IMR-90 (cell line): ENCODE measurements at regions not wholly inside any gene's neighbourhood (a gene's known extent, or its start where the extent isn't known, plus 50 kb on each side); places are given as distances from the start of the nearest gene placed in this dataset.

ENCODE experiments used
- BHLHE40 ChIP-seq: fragments of 150-350 bp; IDR thresholded peaks from 2 replicates; pipeline ENCODE4 v1.6.1; 2016; ENCODE audit warnings: mild to moderate bottlenecking, low read depth, low read length
- CEBPB ChIP-seq: IDR thresholded peaks from 2 replicates; pipeline ENCODE4 v1.6.1; 2012; ENCODE audit warnings: low read depth, low read length, improper control_type of control experiment
- CTCF ChIP-seq: conservative IDR thresholded peaks from 2 replicates; pipeline ENCODE4 v1.5.1; 2012; ENCODE audit warnings: mild to moderate bottlenecking, low read depth, low read length, improper control_type of control experiment
- MXI1 ChIP-seq: IDR thresholded peaks from 2 replicates; pipeline ENCODE4 v1.6.1; 2012; ENCODE audit warnings: low read depth, mild to moderate bottlenecking, low read length, moderate library complexity, borderline replicate concordance
- POLR2A ChIP-seq: IDR thresholded peaks from 2 replicates; pipeline ENCODE4 v1.6.1; 2012; ENCODE audit warnings: mild to moderate bottlenecking, low read depth, low read length
- RCOR1 ChIP-seq: IDR thresholded peaks from 2 replicates; pipeline ENCODE4 v1.6.1; 2012; ENCODE audit warnings: mild to moderate bottlenecking, low read length, improper control_type of control experiment; ENCODE audit not compliant: insufficient replicate concordance
- RFX5 ChIP-seq: IDR thresholded peaks from 2 replicates; pipeline ENCODE4 v1.8.0; 2012; ENCODE audit warnings: low read depth, mild to moderate bottlenecking, low read length, moderate library complexity
- USF2 ChIP-seq: fragments of 150-350 bp; IDR thresholded peaks from 2 replicates; pipeline ENCODE4 v1.6.1; 2017; ENCODE audit warnings: mild to moderate bottlenecking, antibody characterized with exemption, low read length, low read depth

GRCh38 chr10:4330636-4331035 lies 495.4 kb upstream of the AKR1E2 start:
- TF ChIP-seq CTCF (no peak), POLR2A (no peak), RFX5 (no peak), MXI1 (no peak), USF2 (no peak), BHLHE40 (no peak), CEBPB (no peak), RCOR1 (no peak)
